Ascending aorta (tissue), 2 donors: ENCODE measurements at regions not wholly inside any gene's neighbourhood (a gene's known extent, or its start where the extent isn't known, plus 50 kb on each side); places are given as distances from the start of the nearest gene placed in this dataset.

Experiments
- DNase-seq, 2 donors: peaks; one replicate each; pipeline ENCODE4 v3.0.0-alpha.2; 2019; ENCODE audit warnings: low spot score in 2 of 2
- H3K27ac ChIP-seq, 2 donors: fragments of 200-600 bp; sonication (generic); one replicate each; pipeline ENCODE4 v1.5.1; 2016 to 2017; ENCODE audit warnings: mild to moderate bottlenecking in 1 of 2
- H3K27me3 ChIP-seq: fragments of 200-600 bp; sonication (generic); one replicate; pipeline ENCODE4 v1.5.1; 2017
- H3K36me3 ChIP-seq, 2 donors: fragments of 200-600 bp; sonication (generic); one replicate each; pipeline ENCODE4 v1.5.1; 2016
- H3K4me1 ChIP-seq, 2 donors: fragments of 200-600 bp; sonication (generic); one replicate each; pipeline ENCODE4 v1.5.1; 2016 to 2017; ENCODE audit warnings: mild to moderate bottlenecking in 1 of 2
- H3K4me3 ChIP-seq, 2 donors: fragments of 200-600 bp; sonication (generic); one replicate each; pipeline ENCODE4 v1.5.1; 2016 to 2017; ENCODE audit warnings: mild to moderate bottlenecking in 1 of 2
- H3K9me3 ChIP-seq, 2 donors: fragments of 200-600 bp; sonication (generic); one replicate each; pipeline ENCODE4 v1.5.1; 2016
- intact Hi-C: fragments of 100-400 bp; cut with DNase I; formaldehyde crosslinking; loops from one replicate; pipeline ENCODE4 v1.15.1; 2023
- TF ChIP-seq, protein P1 (sequence below), 3 experiments: fragments of 200-600 bp in 2 of 3; fragments of 450-650 bp in 1 of 3; sonication (generic) in 2 of 3; IDR thresholded peaks; one replicate each; pipeline ENCODE4 v1.5.1; 2016 to 2019; ENCODE audit warnings: antibody characterized with exemption in 3 of 3, mild to moderate bottlenecking in 1 of 3, moderate library complexity in 1 of 3

DNA sequence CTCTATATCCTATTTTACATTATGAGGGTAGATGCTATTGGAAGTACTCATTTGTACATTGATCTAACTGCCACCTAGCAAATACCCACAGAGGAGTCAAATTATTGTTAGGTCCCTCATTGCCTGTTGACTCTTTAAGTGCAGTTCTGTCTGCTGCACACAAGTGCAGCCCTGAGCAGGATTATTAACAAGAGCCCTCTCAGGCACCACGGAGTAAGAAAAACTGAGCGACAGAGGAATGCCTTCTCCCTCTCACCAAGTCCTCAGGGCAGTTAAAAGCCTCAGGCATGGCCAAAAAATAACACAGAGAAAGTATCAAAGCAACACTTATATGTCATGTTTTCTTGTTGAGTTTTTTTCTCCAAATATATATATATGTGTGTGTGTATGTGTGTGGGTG, 340.0 kb upstream of the NRG3 start:
- Histone ChIP-seq H3K36me3 (no peaks in the 10 kb centered on the region), H3K27ac (no peak overlapping the region), H3K4me3 (no peak overlapping the region), H3K4me1 (no peaks in the 10 kb centered on the region), H3K27me3 (no peaks in the 10 kb centered on the region), H3K9me3 (no peaks in the 10 kb centered on the region)
- DNase-seq: no peak
- TF ChIP-seq, protein P1, sequence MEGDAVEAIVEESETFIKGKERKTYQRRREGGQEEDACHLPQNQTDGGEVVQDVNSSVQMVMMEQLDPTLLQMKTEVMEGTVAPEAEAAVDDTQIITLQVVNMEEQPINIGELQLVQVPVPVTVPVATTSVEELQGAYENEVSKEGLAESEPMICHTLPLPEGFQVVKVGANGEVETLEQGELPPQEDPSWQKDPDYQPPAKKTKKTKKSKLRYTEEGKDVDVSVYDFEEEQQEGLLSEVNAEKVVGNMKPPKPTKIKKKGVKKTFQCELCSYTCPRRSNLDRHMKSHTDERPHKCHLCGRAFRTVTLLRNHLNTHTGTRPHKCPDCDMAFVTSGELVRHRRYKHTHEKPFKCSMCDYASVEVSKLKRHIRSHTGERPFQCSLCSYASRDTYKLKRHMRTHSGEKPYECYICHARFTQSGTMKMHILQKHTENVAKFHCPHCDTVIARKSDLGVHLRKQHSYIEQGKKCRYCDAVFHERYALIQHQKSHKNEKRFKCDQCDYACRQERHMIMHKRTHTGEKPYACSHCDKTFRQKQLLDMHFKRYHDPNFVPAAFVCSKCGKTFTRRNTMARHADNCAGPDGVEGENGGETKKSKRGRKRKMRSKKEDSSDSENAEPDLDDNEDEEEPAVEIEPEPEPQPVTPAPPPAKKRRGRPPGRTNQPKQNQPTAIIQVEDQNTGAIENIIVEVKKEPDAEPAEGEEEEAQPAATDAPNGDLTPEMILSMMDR (IDR thresholded peaks at IDR 0.05): no peak
- intact Hi-C loops: no loop called here

DNA sequence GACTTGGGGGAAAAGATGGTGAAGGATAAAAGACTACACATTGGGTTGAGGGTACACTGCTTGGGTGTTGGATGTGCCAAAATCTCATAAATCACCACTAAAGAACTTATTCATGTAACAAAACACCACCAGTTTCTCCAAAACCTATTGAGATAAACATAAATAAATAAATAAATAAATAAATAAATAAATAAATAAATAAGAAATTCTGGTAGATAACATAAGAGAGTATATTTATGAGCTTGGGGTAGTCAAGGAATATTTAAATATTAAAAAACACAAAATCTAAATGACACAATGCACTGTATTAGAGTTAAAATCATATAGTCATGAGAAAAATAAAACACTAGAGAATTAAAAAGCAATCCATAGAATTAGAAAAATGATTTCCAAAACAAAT, 333.5 kb upstream of the NRG3 start:
- H3K4me1 ChIP-seq: no peaks in the 10 kb centered on the region
- H3K27me3 ChIP-seq: no peaks in the 10 kb centered on the region
- no peak for DNase-seq
- H3K27ac ChIP-seq: no peak overlapping the region
- H3K36me3 ChIP-seq: no peaks in the 10 kb centered on the region
- TF ChIP-seq, protein P1 (IDR thresholded peaks at IDR 0.05): no peak
- intact Hi-C loops: no loop called here
- H3K9me3 ChIP-seq: no peaks in the 10 kb centered on the region
- no peak overlapping the region for H3K4me3 ChIP-seq

DNA sequence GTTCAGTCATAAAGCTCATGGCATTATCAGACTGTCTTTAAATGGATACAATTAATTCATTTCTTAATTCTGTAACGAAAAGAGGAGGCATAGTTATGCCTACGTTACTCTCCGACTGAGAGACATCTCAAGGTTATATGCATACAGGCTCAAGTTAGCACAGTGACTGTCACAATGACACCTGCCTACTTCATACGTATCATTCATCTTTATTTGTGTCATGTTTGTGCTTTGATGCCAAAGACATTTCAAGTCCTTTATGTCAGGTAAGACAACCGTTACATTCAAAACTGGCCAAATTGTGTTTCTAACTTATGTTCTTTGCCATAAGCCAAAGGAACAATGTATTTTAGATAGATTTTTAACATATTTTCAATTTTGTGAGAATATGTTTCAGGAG, 328.8 kb upstream of the NRG3 start:
- no peak for DNase-seq
- Histone ChIP-seq H3K36me3 (no peaks in the 10 kb centered on the region), H3K27ac (no peak overlapping the region), H3K27me3 (no peaks in the 10 kb centered on the region), H3K9me3 (no peaks in the 10 kb centered on the region), H3K4me3 (no peak overlapping the region), H3K4me1 (no peaks in the 10 kb centered on the region)
- intact Hi-C loops: no loop called here
- TF ChIP-seq, protein P1 (IDR thresholded peaks at IDR 0.05): no peak

DNA sequence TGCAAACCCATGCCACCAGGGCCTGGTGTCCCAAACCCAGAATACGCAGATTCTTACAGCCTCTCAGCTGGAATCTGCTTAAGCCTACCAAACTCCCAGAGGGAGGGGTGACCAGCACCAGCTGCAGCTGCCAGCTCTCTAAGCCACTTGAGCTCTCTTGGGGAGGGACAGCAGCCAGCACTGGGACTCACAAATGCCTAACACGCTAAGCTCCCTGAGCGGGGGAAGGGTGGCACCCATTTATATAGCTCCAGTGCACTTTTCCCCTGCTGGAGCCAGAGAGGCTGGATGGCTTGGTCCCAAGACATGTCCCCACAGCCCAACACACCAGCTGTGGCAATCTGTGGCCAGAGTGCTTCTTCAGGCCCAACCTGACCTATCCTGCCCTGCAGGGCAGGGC, 326.8 kb upstream of the NRG3 start:
- Histone ChIP-seq H3K4me1 (no peaks in the 10 kb centered on the region), H3K27ac (no peak overlapping the region), H3K27me3 (no peaks in the 10 kb centered on the region), H3K9me3 (no peaks in the 10 kb centered on the region), H3K36me3 (no peaks in the 10 kb centered on the region), H3K4me3 (no peak overlapping the region)
- intact Hi-C loops: no loop called here
- TF ChIP-seq, protein P1 (IDR thresholded peaks at IDR 0.05): no peak
- DNase-seq: no peak

DNA sequence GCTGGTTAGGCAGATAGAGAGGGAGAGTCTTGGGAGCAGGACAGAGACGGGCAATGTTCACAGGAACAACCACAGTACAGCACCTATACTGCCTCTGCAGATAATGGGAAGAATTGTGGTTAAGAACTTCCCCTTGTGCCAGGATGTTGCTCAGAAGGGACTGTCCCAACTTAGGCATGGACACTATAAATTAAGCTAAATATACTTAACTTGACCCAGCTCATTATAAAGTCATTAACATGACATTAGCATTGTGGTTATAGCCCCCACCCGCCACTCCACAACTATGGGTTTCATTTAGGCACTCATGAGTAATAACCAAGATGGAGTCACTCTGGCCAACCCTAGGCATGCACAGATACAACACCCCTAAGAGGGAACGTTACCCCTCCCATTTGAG, 310.9 kb upstream of the NRG3 start:
- H3K4me1 ChIP-seq: no peaks in the 10 kb centered on the region
- no peaks in the 10 kb centered on the region for H3K36me3 ChIP-seq
- intact Hi-C loops: no loop called here
- no peak overlapping the region for H3K4me3 ChIP-seq
- H3K9me3 ChIP-seq: no peaks in the 10 kb centered on the region
- H3K27me3 ChIP-seq: no peaks in the 10 kb centered on the region
- no peak for DNase-seq
- TF ChIP-seq, protein P1 (IDR thresholded peaks at IDR 0.05): no peak
- no peak overlapping the region for H3K27ac ChIP-seq

DNA sequence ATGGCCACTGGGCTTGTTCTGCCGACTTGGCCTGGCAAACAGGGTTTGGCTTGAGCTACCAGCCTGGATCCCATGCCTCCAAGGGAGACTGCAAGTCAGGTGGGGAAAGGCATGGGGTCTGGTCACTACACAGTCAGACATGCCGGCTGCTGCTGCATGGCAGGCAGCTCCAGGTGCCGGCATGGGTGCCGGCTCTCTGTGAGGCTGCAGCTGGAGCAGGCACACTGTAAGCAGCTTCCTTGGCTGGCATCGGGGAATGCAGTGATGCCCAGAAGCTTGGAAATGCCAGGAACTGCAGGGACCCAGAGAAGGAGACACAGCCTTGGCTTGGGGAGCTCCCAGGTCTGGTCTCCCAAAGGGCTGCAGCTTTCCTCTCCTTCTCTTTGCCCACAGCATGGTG, 305.5 kb upstream of the NRG3 start:
- H3K9me3 ChIP-seq: no peaks in the 10 kb centered on the region

More for the DNA sequence above, 305.5 kb upstream of the NRG3 start:
- Histone ChIP-seq H3K4me1 (no peaks in the 10 kb centered on the region), H3K4me3 (no peak overlapping the region), H3K27me3 (no peaks in the 10 kb centered on the region), H3K27ac (no peak overlapping the region), H3K36me3 (no peaks in the 10 kb centered on the region)
- intact Hi-C loops: no loop called here
- TF ChIP-seq, protein P1 (IDR thresholded peaks at IDR 0.05): no peak
- no peak for DNase-seq
